Erythroblast (primary cell): ENCODE measurements at regions not wholly inside any gene's neighbourhood (a gene's known extent, or its start where the extent isn't known, plus 50 kb on each side); places are given as distances from the start of the nearest gene placed in this dataset.
"Not testable (repeated sequence)": the region's sequence is repeated elsewhere in the genome, so short reads cannot be mapped to it uniquely, and the experiment has no call there.

Source experiments
- GATA1 ChIP-seq: IDR thresholded peaks from 2 replicates; pipeline ENCODE4 v1.6.1; 2011; ENCODE audit warnings: low read depth, mild to moderate bottlenecking, control low read depth, low read length, moderate library complexity
- POLR2A ChIP-seq: IDR thresholded peaks from 2 replicates; pipeline ENCODE4 v1.6.1; 2011; ENCODE audit warnings: mild to moderate bottlenecking, low read length

DNA sequence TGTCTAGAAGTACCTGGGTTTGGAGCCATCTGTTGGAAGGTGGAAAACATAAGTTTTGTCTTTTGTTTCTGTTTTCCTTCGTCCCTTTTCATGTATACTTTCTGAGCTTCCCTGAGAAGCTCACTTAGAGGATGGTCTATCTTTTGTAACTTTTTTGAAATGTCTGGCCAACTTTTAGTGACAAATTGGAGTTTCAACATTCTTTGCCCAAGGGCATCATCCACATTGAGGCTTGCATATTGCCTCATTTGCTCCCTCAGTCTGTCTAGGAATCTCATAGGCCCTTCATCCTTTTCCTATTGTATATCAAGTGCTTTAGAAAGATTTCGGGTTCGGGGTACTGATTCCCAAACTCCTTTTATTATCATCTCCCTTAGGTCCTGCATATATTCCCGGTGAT, 152.7 kb upstream of the GALNT15 start:
- not testable (repeated sequence) for TF ChIP-seq POLR2A, GATA1
